Hippocampal formation (tissue), 2 donors: ENCODE measurements at regions not wholly inside any gene's neighbourhood (a gene's known extent, or its start where the extent isn't known, plus 50 kb on each side); places are given as distances from the start of the nearest gene placed in this dataset.
A peak's percentile ranks its signal among the peaks of the same experiment; 100 is the strongest.

Experiments used
- DNase-seq, 2 donors: peaks; one replicate each; lab custom pipeline; 2025; lab: John Stamatoyannopoulos, UW

DNA sequence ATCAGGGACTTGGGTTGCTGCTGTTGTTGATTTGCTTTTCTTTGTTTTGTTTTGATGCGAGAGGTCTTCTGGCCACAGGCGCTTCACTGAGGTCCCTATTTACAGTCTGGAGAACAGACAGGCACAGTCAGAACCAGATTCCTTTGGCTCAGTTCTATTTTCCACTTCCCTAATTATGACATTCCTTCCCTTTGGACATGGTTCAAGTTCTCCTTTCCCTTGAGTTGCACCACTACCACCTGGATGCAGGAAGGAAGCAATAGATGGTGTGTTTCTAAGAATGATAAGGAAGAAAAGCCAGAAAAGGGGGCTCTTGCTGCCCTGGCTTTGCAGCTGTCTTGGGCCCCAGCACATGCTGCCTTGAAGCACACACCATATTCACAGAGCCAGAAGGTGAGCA is 160.6 kb downstream of the MAF start:
- DNase-seq = no peak

DNA sequence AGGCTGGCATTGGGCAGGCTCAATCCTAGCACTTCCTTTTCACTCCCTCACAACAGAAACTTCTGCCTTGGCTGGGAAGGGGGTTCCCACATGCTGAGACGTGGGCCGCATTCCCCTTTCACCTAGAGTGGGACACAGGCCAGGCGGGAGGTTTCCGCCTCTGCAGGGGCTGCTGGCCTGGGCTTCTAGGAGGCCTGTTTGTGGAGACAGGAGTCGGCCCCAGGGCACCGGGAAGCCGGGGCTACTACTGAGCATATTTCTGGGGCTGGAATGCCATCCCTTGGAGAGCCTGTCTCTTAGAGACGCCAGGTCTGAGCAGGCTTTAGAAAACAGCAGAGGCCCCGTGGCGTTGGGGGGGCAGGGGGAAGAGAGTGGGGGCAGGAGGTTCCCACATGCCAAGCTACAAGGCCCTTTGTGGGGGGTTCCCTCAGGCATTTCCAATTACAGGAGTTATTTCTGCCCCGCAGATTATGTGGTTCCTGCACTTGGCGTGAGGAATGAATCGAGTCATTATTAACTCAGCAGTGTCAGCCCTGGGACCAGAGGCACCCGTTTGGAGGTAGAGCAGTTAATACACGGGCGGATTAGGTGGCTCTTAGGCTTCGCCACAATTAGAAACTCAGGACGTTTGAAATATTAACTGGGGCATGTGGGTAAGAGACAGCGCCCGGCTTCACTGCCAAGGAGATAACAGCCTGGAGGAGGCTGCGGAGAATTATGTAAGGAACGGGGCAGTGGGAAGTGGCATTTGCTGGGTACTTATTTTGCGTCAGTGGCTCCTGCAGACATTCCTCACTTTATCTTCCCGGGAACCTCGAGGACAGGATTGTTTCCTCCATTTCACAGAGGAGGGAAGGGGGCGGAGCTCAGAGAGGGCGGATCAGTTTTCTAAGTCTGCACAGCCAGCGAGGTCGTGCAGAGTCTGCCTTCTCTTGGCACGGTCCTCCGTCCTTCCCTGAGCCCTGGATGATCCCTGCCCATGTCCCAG is 162.5 kb downstream of the MAF start:
- DNase-seq = peak; percentile 42 to 62

DNA sequence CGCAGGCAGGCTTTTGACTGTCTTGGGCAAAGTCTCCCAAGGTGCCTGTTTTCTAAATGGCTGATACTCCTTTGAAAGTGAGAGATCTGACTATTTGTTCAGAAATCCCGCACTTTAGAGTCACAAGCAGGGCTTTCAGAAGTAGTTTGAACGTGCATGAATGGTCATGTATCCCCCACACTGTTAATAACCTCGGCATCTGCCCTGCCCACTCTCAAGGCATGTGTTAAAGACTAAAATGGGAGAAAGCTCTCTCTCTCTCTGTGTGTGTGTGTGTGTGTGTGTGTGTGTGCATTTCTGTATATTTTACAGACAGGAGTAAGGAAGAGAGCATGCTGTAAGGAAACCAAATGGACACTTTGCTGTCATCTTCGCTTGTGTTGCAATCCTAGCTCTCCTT is 163.7 kb downstream of the MAF start:
- DNase-seq = no peak

DNA sequence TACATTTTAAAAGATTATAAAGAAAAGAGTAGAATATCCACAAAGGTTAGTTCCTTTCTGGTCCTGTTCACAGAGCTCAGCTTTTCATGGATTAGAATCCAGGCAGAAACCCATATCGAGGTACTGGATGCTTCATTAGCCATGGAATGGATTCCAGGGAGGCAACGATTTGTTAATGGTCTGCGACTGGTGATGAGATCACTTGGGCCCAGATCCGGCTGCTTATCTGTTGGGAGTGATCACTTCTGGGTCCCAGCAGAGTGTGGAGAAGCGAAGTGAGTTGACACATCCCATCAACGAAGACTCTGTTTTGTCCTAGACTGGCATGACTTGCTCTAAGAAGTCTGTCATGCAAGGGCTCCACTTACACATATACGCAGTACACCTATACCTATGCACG is 165.8 kb downstream of the MAF start:
- no peak for DNase-seq

DNA sequence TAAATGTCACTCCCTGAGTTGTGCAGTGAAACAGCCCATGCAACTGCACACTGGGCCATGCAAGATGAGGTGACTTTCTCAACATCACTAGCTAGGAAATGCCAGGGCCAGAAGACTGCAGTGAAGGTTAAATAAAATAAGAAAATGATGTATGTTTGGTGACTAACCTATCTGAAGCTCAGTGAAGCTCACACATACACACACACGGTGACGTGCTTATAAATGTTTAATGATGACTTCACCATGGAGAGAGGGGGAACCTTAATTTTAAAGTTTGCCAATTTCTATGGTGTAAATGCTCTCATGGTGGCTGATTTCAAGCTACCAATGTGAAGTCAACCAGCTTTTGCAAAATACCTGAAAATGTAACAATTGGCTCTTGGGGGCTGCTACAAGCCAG is 166.4 kb downstream of the MAF start:
- no peak for DNase-seq

DNA sequence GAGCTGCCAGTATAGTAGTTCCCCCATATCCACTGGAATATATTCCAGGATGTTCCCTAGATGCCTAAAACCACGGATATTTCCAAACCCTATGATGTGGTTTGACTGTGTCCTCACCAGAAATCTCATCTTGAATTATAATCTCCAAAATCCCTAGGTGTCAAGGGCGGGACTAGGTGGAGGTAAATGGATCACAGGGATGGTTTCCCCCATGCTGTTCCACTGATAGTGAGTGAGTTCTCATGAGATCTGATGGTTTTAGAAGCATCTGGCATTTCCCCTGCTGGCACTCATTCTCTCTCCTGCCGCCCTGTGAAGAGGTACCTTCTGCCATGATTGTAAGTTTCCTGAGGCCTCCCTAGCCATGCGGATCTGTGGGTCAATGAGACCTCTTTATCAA is 168.6 kb downstream of the MAF start:
- no peak for DNase-seq

DNA sequence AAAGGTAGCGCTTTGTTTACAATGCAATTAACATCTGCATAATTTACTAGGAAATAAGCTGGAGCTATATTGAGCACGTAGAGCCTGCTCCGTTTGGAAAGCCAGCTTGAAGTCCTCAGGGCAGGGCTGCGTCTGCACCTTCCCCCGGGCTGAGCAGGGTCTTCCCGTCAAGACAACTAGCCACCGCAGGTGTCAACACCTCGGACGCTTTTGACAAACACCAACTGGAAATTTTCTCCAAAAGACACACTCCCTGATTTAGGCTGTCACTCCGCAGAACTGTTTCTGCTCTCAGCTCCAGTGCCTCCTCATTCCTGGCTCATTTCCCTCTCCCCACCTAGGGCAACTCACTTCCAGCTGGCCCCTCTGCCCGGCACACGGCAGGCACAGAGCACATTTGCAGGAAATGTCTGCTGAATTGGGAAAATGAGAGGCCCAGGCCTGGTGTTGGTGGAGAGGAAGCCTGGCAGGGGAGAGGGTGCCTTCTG is 170.3 kb downstream of the MAF start:
- no peak for DNase-seq

DNA sequence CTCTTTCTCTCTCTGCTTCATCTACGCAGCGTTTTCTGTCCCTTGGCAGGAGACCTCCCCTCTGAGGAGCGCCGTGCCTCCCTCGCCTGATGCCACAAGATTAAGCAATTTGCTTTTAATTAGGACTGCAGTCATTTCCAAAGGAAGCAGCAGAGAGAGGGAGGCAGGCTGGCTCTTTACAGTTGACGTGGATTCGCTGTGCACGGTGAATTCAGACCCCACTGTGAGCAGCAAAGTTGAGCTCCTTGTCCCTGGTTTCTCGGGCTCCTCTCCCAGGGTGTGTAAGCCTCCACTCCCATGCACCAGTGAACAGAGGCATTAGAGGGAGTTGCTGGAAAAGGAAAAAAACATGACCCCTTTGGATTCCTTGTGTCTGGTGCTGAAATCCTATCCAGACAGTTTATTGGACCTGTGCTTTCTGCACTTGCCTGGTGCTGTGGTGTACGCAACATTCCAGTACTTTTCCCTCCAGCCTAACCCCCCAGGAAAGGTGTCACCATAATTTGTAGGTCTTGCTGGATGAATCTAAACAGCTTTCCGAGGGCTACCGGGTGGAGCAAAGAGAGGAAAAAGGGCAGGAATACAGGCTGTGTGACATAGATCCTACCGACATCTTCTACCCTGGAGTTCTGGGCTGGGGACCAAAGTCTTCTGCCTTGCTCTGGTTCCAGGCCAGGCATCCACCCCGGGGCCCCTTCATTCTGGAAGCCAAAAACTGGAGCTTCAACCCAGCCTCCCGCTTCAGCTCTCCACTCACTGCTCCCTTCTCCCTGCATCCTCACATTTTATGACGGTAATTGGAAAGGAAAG is 171.0 kb downstream of the MAF start:
- DNase-seq = no peak

DNA sequence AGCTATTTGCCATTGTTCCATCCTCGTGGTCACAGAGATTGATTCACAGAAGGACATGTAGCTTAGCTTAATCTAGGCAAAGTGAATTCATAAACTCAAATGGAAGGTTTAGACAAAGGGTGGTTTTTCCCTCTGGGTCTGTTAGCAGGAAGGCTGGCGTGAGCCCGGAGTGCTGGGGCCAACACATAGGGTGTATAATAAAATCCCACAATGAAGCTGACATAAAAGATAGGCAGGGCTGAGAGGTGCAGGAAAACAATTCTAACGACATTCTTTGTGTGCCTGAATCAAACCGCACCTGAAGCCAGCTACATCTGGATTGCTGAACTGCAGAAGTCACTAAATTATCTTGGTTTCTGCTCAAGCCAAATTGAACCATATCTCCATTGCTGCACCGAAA is 173.9 kb downstream of the MAF start:
- DNase-seq = no peak

DNA sequence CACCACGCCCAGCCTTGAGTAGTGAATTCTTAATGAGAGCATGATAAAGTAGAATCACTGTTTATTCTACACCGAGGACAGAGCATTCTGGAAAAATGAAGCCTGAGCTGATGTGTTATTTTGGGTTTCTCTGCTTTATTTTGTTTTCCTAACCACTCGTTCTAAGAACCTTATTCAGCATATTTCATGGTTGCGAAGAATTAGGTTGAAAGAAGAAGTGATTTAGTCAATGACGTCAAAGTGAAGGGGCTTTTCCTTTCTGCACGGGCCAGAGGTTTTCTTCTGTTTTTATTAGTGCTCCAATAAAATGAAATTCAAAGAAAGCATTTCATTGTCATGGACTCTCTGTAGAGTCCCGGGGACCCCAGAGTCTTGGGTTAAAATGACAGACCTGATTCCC is 178.5 kb downstream of the MAF start:
- no peak for DNase-seq

DNA sequence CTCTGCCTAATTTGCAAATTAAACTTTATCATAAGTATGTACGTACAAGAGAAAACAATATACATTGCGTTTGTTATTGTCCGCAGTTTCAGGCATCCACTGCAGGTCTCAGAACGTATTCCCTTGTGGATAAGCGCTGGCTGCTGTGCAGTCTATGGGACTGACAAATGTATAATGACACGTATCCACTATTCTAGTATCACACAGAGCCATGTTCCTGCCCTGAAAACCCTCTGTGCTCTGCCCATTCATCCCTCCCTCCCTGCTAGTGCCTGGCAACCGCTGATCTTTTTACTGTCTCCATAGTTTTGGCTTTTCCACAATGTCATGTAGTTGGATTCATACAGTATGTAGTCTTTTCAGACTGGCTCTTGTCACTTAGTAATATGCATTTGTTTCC is 179.4 kb downstream of the MAF start:
- DNase-seq = no peak

DNA sequence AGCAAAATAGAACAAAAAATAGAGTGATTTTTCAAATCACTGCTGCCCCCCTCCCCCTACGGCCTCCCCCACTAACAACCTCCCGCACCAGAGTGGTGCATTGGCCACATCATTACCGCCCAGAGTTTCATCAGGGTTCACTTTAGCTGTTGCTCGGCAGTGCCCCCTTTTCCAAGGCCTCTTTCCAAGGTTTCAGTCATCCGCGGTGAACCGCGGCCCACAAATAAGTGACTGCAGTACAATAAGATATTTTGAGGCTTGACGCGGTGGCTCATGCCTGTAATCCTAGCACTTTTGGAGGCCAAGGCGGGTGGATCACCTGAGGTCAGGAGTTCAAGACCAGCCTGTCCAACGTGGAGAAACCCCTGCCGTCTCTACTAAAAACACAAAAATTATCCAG is 180.0 kb downstream of the MAF start:
- no peak for DNase-seq

DNA sequence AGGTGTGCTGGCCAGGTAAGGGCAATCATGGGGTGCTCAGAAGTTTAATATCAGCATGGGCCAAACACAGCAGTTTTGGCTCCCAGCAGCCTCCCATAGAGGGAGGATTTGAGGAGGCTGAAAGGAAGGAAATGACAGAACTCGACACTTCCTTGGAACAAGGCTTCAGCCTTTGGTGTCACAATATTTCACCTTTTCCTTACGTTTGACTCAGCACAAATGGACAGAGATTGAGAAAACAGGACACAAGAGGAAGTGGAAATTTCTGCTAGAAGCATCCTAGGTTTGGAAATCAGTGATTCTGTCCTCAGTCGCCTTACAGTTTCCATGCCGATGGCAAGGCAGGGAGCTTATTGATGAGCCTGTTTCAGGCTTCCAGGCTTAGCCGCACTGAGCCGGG is 181.4 kb downstream of the MAF start:
- DNase-seq = no peak

DNA sequence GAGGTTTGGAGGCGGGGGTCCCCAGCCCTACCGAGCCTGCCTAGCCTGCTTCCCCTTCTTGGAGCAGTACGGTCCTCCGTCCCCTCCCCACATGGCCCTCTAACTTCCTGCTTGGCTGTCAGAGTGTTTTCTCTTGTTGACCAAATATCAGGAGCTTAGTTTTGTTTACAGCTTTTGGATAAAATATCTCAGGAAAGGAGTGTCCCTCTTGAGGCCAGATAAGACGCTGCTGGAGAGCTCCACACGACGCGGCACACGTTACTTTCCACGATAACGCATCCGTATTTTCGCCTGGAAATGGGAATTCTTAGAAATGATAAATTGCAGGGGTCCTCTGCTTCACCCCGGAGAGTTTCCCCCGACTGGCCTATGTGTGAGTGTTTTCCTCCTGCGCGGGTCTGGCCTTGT is 182.9 kb downstream of the MAF start:
- DNase-seq = no peak

DNA sequence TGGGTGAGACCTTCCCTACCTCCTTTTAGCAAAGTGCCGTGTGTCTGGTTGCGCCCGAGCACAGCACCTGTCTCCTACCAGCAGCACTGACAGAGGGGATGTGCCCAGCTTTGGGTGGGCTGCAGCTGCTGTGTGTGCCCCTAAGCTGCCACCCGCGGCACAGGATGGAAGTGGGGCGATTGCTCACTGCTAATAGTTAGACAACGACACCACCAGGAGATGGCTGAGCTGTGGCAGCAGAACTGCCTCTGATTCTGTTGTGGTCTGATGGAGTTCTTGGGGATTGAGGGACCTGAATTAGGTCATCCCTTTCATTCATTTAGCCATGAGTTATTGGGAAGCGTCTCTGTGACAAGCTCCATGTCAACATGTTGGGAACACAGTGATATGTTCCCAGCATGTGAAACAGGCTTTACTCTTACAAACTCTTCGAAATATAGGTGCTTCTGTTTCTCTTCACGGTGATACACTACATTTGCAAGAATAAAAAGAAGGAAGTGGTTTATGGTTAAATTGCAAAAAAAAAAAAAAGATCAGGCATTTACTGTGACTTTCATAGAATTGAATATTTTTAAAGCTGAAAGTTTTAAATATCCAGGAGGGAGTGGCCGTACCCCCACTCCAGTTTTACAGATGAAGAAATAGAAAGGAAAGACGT is 184.4 kb downstream of the MAF start:
- DNase-seq = no peak

DNA sequence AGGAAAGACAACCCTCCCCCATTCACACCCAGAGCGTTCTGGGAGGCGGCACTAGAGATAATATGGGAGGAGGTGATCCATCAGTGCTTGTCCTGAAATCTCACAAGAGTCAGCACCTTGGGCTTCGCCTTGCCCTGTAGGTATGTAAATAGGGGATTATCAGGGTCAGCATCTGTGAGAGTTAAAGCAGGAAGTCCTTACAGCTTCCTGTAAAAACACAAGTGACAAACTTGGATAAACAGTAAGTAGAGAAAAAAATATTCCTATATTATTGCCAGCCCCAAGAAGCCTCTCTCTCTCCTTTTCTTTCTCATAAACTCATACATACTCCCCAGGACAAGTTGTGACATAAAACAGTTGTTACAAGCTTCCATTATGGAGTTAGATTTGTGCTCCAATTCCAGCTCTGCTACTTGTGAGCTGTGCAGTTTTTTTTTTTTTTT is 187.7 kb downstream of the MAF start:
- no peak for DNase-seq

DNA sequence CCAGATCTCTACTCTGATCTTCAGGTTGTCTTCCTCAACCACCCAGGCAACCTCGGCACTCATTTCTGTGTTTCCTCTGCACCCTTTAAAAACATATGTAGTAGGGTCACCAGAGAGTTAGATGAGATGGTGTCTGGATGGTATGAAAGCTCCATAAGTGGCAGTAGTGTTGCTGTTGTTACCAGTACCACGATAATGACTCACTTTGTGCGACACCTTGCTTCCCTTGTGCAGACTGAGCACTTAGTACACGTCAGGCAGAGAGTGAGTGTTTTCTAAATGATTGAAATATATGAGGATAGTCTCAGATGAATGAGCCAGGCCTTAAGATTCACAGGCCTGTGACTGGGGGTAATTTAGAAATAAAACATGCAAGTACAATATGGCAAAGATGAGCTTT is 188.7 kb downstream of the MAF start:
- DNase-seq = no peak

DNA sequence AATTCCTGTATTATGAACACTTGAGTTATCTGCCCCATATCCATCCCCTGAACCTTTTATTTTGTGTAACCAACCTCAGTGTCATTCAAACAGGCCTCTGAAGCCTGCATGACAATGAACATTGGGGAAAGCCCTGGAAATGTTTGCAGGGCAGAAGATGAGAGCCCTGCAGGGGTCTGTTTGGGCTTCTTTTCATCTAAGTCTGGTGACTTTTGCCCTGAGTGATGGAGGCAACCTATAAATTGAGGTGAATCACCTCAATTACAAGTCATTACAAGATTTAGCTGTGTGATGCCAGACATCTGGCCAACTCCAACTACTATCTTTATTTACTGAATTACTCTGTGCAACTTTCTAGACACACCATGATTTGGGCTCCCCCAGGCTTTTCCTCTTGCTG is 189.2 kb downstream of the MAF start:
- DNase-seq = no peak

DNA sequence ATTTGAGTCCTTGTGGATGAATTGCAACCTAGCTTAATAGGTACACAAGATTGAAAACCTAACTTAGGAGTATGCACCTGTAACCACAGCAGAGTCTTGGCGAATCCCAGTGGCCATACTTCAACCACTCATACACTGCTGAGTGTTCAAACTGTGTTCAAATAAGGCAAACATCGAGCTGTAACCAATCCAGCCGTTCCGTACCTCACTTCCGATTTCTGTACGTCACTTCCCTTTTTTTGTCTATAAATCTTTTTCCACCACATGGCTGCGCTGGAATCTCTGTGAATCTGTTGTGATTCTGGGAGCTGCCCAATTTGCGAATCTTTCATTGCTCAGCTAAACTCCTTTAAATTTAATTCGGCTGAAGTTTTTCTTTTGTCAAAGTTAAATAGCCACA is 190.6 kb downstream of the MAF start:
- no peak for DNase-seq

DNA sequence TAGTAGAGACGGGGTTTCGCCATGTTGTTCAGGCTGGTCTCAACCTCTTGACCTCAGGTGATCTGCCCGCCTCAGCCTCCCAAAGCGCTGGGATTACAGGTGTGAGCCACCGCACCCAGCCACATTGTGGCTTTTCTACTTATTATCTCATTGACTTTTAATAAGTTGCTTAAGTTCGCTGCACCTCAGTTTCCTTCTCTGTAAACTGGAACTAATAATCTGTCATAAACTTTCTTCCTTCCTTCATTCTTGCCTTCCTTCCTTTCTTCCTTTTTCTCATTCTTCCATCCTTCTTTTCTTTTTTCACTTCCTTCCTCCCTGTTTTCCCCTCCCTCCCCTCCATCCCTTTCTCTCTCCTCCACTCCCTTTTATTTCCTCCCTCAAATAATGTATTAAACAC is 192.2 kb downstream of the MAF start:
- DNase-seq = no peak

DNA sequence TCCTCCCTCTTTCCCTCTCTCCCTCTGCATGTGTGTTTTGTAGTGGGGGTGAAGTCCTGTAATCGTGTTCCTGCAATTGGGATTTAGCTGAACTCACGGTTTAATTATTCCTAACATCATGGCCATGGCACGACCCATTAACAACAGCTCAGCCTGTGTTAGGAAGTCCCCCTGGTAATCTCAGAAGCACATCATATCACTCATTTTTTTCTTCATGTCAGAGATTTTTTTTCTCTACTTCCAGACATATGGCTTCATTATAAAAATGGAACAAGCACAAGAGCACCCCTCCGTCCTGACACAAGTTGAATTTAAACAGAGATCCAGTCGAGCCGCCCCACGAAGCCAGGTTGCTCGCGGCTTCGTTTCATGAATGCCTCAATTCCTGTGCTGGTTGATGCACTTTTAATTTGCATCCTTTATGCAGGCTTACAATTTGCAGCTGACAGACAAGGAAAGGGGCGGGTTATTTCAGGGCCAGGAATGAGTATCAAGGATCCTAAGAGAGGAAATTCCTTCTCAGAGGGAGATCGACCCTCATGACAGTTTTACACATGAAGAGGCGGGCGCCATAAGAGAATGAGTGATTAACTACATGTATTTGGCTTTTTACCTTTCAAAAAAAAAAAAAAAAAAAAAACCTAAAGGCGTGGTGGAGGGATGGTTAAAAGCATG is 192.9 kb downstream of the MAF start:
- no peak for DNase-seq

DNA sequence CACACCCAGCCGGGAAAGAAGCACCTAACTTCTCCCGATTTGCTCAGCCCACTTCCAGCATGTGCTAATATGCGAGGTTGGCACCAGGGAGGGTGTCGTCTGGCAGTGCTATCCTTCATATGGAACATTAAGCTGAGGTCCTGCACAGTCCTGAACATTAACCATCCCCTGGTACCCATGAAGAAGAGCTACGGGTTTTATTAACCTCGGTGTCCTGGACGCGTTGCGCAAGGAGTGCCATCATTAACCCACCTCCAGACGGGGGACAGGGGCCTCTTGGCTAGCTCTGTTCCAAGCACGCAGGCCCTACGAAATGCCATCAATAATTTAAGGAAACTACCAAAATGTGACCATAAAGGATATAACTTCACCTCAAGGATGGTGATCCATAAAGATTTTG is 193.5 kb downstream of the MAF start:
- no peak for DNase-seq
